ENCODE measurements at regions not wholly inside any gene's neighbourhood (a gene's known extent, or its start where the extent isn't known, plus 50 kb on each side); places are given as distances from the start of the nearest gene placed in this dataset.

- Histone ChIP-seq H3K27ac (ENCODE audit: low read depth, low read length) (no peak overlapping the region), H3K4me3 (ENCODE audit: low read depth in 1 of 2, low read length in 2 of 2) (no peak overlapping the region), H3K27me3 (ENCODE audit: control insufficient read depth in 1 of 2, insufficient read depth in 2 of 2, low read length in 2 of 2) (no peaks in the 10 kb centered on the region), H3K4me1 (ENCODE audit: control insufficient read depth in 1 of 2, insufficient read depth in 2 of 2, low read length in 2 of 2) (no peaks in the 10 kb centered on the region), H3K36me3 (ENCODE audit: control insufficient read depth in 1 of 2, insufficient read depth in 2 of 2, low read length in 2 of 2) (no peaks in the 10 kb centered on the region), H3K9ac (ENCODE audit: low read depth in 1 of 2, low read length in 2 of 2) (no peak overlapping the region), H3K9me3 (ENCODE audit: control insufficient read depth in 1 of 2, low read length in 2 of 2) (no peaks in the 10 kb centered on the region)
Observed at GRCh38 chr15:53310709-53311108, 448.8 kb downstream of the WDR72 start.

GRCh38 chr15:53307952-53308624, 451.4 kb downstream of the WDR72 start:
- H3K27me3 ChIP-seq (ENCODE audit: control insufficient read depth in 1 of 2, insufficient read depth in 2 of 2, low read length in 2 of 2) = no peaks in the 10 kb centered on the region
- no peaks in the 10 kb centered on the region for H3K4me1 ChIP-seq (ENCODE audit: control insufficient read depth in 1 of 2, insufficient read depth in 2 of 2, low read length in 2 of 2)
- no peaks in the 10 kb centered on the region for H3K36me3 ChIP-seq (ENCODE audit: control insufficient read depth in 1 of 2, insufficient read depth in 2 of 2, low read length in 2 of 2)
- H3K9me3 ChIP-seq (ENCODE audit: control insufficient read depth in 1 of 2, low read length in 2 of 2) = no peaks in the 10 kb centered on the region
- no peak overlapping the region for H3K4me3 ChIP-seq (ENCODE audit: low read depth in 1 of 2, low read length in 2 of 2)
- H3K9ac ChIP-seq (ENCODE audit: low read depth in 1 of 2, low read length in 2 of 2) = no peak overlapping the region
- no peak overlapping the region for H3K27ac ChIP-seq (ENCODE audit: low read depth, low read length)

- Histone ChIP-seq H3K4me3 (ENCODE audit: low read depth in 1 of 2, low read length in 2 of 2) (no peak overlapping the region), H3K27me3 (ENCODE audit: control insufficient read depth in 1 of 2, insufficient read depth in 2 of 2, low read length in 2 of 2) (no peaks in the 10 kb centered on the region), H3K36me3 (ENCODE audit: control insufficient read depth in 1 of 2, insufficient read depth in 2 of 2, low read length in 2 of 2) (no peaks in the 10 kb centered on the region)
Observed at GRCh38 chr15:53305554-53305953, 453.9 kb downstream of the WDR72 start.

GRCh38 chr15:53305101-53305500, 454.4 kb downstream of the WDR72 start:
- Histone ChIP-seq H3K4me1 (ENCODE audit: control insufficient read depth in 1 of 2, insufficient read depth in 2 of 2, low read length in 2 of 2) (no peaks in the 10 kb centered on the region), H3K36me3 (ENCODE audit: control insufficient read depth in 1 of 2, insufficient read depth in 2 of 2, low read length in 2 of 2) (no peaks in the 10 kb centered on the region), H3K9me3 (ENCODE audit: control insufficient read depth in 1 of 2, low read length in 2 of 2) (no peaks in the 10 kb centered on the region), H3K9ac (ENCODE audit: low read depth in 1 of 2, low read length in 2 of 2) (no peak overlapping the region), H3K27me3 (ENCODE audit: control insufficient read depth in 1 of 2, insufficient read depth in 2 of 2, low read length in 2 of 2) (no peaks in the 10 kb centered on the region), H3K27ac (ENCODE audit: low read depth, low read length) (no peak overlapping the region), H3K4me3 (ENCODE audit: low read depth in 1 of 2, low read length in 2 of 2) (no peak overlapping the region)

More at GRCh38 chr15:53305554-53305953, 453.9 kb downstream of the WDR72 start:
- Histone ChIP-seq H3K9ac (ENCODE audit: low read depth in 1 of 2, low read length in 2 of 2) (no peak overlapping the region), H3K9me3 (ENCODE audit: control insufficient read depth in 1 of 2, low read length in 2 of 2) (no peaks in the 10 kb centered on the region), H3K27ac (ENCODE audit: low read depth, low read length) (no peak overlapping the region), H3K4me1 (ENCODE audit: control insufficient read depth in 1 of 2, insufficient read depth in 2 of 2, low read length in 2 of 2) (no peaks in the 10 kb centered on the region)

- H3K4me3 ChIP-seq (ENCODE audit: low read depth in 1 of 2, low read length in 2 of 2) = no peak overlapping the region
- no peaks in the 10 kb centered on the region for H3K9me3 ChIP-seq (ENCODE audit: control insufficient read depth in 1 of 2, low read length in 2 of 2)
- H3K4me1 ChIP-seq (ENCODE audit: control insufficient read depth in 1 of 2, insufficient read depth in 2 of 2, low read length in 2 of 2) = no peaks in the 10 kb centered on the region
- H3K36me3 ChIP-seq (ENCODE audit: control insufficient read depth in 1 of 2, insufficient read depth in 2 of 2, low read length in 2 of 2) = no peaks in the 10 kb centered on the region
- H3K27me3 ChIP-seq (ENCODE audit: control insufficient read depth in 1 of 2, insufficient read depth in 2 of 2, low read length in 2 of 2) = no peaks in the 10 kb centered on the region
- no peak overlapping the region for H3K27ac ChIP-seq (ENCODE audit: low read depth, low read length)
- no peak overlapping the region for H3K9ac ChIP-seq (ENCODE audit: low read depth in 1 of 2, low read length in 2 of 2)
Observed at GRCh38 chr15:53297828-53298227, 461.6 kb downstream of the WDR72 start.

GRCh38 chr15:53296603-53297002, 462.9 kb downstream of the WDR72 start:
- Histone ChIP-seq H3K4me1 (ENCODE audit: control insufficient read depth in 1 of 2, insufficient read depth in 2 of 2, low read length in 2 of 2) (no peaks in the 10 kb centered on the region), H3K36me3 (ENCODE audit: control insufficient read depth in 1 of 2, insufficient read depth in 2 of 2, low read length in 2 of 2) (no peaks in the 10 kb centered on the region), H3K9ac (ENCODE audit: low read depth in 1 of 2, low read length in 2 of 2) (no peak overlapping the region), H3K4me3 (ENCODE audit: low read depth in 1 of 2, low read length in 2 of 2) (no peak overlapping the region), H3K9me3 (ENCODE audit: control insufficient read depth in 1 of 2, low read length in 2 of 2) (no peaks in the 10 kb centered on the region), H3K27me3 (ENCODE audit: control insufficient read depth in 1 of 2, insufficient read depth in 2 of 2, low read length in 2 of 2) (no peaks in the 10 kb centered on the region), H3K27ac (ENCODE audit: low read depth, low read length) (no peak overlapping the region)

- H3K9ac ChIP-seq (ENCODE audit: low read depth in 1 of 2, low read length in 2 of 2) = no peak overlapping the region
- no peaks in the 10 kb centered on the region for H3K4me1 ChIP-seq (ENCODE audit: control insufficient read depth in 1 of 2, insufficient read depth in 2 of 2, low read length in 2 of 2)
- H3K36me3 ChIP-seq (ENCODE audit: control insufficient read depth in 1 of 2, insufficient read depth in 2 of 2, low read length in 2 of 2) = no peaks in the 10 kb centered on the region
- H3K4me3 ChIP-seq (ENCODE audit: low read depth in 1 of 2, low read length in 2 of 2) = no peak overlapping the region
- no peaks in the 10 kb centered on the region for H3K9me3 ChIP-seq (ENCODE audit: control insufficient read depth in 1 of 2, low read length in 2 of 2)
- no peak overlapping the region for H3K27ac ChIP-seq (ENCODE audit: low read depth, low read length)
- H3K27me3 ChIP-seq (ENCODE audit: control insufficient read depth in 1 of 2, insufficient read depth in 2 of 2, low read length in 2 of 2) = no peaks in the 10 kb centered on the region
Observed at GRCh38 chr15:53295574-53295973, 463.9 kb downstream of the WDR72 start.

GRCh38 chr15:53288542-53288941, 470.9 kb downstream of the WDR72 start:
- Histone ChIP-seq H3K9ac (ENCODE audit: low read depth in 1 of 2, low read length in 2 of 2) (no peak overlapping the region), H3K4me3 (ENCODE audit: low read depth in 1 of 2, low read length in 2 of 2) (no peak overlapping the region)

GRCh38 chr15:53274630-53275029, 484.5 kb upstream of the ONECUT1 start:
- H3K9me3 ChIP-seq (ENCODE audit: control insufficient read depth in 1 of 2, low read length in 2 of 2) = no peaks in the 10 kb centered on the region
- H3K9ac ChIP-seq (ENCODE audit: low read depth in 1 of 2, low read length in 2 of 2) = no peak overlapping the region
- no peaks in the 10 kb centered on the region for H3K36me3 ChIP-seq (ENCODE audit: control insufficient read depth in 1 of 2, insufficient read depth in 2 of 2, low read length in 2 of 2)
- no peaks in the 10 kb centered on the region for H3K27me3 ChIP-seq (ENCODE audit: control insufficient read depth in 1 of 2, insufficient read depth in 2 of 2, low read length in 2 of 2)
- no peak overlapping the region for H3K27ac ChIP-seq (ENCODE audit: low read depth, low read length)
- no peaks in the 10 kb centered on the region for H3K4me1 ChIP-seq (ENCODE audit: control insufficient read depth in 1 of 2, insufficient read depth in 2 of 2, low read length in 2 of 2)
- no peak overlapping the region for H3K4me3 ChIP-seq (ENCODE audit: low read depth in 1 of 2, low read length in 2 of 2)

More at GRCh38 chr15:53288542-53288941, 470.9 kb downstream of the WDR72 start:
- no peaks in the 10 kb centered on the region for H3K36me3 ChIP-seq (ENCODE audit: control insufficient read depth in 1 of 2, insufficient read depth in 2 of 2, low read length in 2 of 2)
- H3K4me1 ChIP-seq (ENCODE audit: control insufficient read depth in 1 of 2, insufficient read depth in 2 of 2, low read length in 2 of 2) = peaks cover 0 to 5% of the 10 kb centered on the region in 2 donors
- H3K9me3 ChIP-seq (ENCODE audit: control insufficient read depth in 1 of 2, low read length in 2 of 2) = no peaks in the 10 kb centered on the region
- H3K27ac ChIP-seq (ENCODE audit: low read depth, low read length) = no peak overlapping the region
- no peaks in the 10 kb centered on the region for H3K27me3 ChIP-seq (ENCODE audit: control insufficient read depth in 1 of 2, insufficient read depth in 2 of 2, low read length in 2 of 2)

- no peaks in the 10 kb centered on the region for H3K36me3 ChIP-seq (ENCODE audit: control insufficient read depth in 1 of 2, insufficient read depth in 2 of 2, low read length in 2 of 2)
Observed at GRCh38 chr15:53272116-53272515, 482.0 kb upstream of the ONECUT1 start.

More at GRCh38 chr15:53272116-53272515, 482.0 kb upstream of the ONECUT1 start:
- H3K27ac ChIP-seq (ENCODE audit: low read depth, low read length) = no peak overlapping the region
- no peaks in the 10 kb centered on the region for H3K9me3 ChIP-seq (ENCODE audit: control insufficient read depth in 1 of 2, low read length in 2 of 2)
- H3K4me3 ChIP-seq (ENCODE audit: low read depth in 1 of 2, low read length in 2 of 2) = no peak overlapping the region
- no peaks in the 10 kb centered on the region for H3K27me3 ChIP-seq (ENCODE audit: control insufficient read depth in 1 of 2, insufficient read depth in 2 of 2, low read length in 2 of 2)
- no peaks in the 10 kb centered on the region for H3K4me1 ChIP-seq (ENCODE audit: control insufficient read depth in 1 of 2, insufficient read depth in 2 of 2, low read length in 2 of 2)
- H3K9ac ChIP-seq (ENCODE audit: low read depth in 1 of 2, low read length in 2 of 2) = no peak overlapping the region
